ENCODE measurements at regions not wholly inside any gene's neighbourhood (a gene's known extent, or its start where the extent isn't known, plus 50 kb on each side); places are given as distances from the start of the nearest gene placed in this dataset.
A peak's percentile ranks its signal among the peaks of the same experiment; 100 is the strongest.

DNA sequence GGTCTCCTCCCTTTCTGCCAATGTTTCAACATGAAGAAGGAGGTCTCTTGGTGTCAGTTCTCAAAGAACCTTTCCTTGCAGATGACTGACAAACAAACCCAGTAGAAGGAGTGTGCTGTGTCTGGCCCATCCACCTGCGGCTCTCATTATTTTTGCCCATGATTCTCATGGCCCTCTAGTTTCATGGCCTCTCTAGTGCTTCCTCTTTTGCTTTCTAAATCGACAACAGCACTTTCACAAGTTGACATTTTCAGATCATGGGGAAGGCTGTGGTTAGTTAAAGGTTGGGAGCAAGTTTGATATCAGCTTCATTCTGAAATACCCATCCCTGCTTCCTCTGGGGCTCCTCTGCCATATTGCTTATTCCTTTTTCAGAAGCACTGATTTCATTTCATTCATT is 805.2 kb downstream of the SLC4A3 start:
- H3K4me3 ChIP-seq (ENCODE audit: low read depth, low read length), result no peak overlapping the region
- CTCF ChIA-PET, result no interaction called here
- H3K27me3 ChIP-seq (ENCODE audit: control insufficient read depth, insufficient read depth, low read length), result no peaks in the 10 kb centered on the region
- POLR2A ChIA-PET, result no interaction called here
- no peaks in the 10 kb centered on the region for H3K36me3 ChIP-seq (ENCODE audit: control insufficient read depth, insufficient read depth, low read length)
- TF ChIP-seq, protein P1, sequence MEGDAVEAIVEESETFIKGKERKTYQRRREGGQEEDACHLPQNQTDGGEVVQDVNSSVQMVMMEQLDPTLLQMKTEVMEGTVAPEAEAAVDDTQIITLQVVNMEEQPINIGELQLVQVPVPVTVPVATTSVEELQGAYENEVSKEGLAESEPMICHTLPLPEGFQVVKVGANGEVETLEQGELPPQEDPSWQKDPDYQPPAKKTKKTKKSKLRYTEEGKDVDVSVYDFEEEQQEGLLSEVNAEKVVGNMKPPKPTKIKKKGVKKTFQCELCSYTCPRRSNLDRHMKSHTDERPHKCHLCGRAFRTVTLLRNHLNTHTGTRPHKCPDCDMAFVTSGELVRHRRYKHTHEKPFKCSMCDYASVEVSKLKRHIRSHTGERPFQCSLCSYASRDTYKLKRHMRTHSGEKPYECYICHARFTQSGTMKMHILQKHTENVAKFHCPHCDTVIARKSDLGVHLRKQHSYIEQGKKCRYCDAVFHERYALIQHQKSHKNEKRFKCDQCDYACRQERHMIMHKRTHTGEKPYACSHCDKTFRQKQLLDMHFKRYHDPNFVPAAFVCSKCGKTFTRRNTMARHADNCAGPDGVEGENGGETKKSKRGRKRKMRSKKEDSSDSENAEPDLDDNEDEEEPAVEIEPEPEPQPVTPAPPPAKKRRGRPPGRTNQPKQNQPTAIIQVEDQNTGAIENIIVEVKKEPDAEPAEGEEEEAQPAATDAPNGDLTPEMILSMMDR (IDR thresholded peaks at IDR 0.05; ENCODE audit: insufficient read depth, low read depth, low read length), result no peak
- no peak for DNase-seq (ENCODE audit: low read depth)

DNA sequence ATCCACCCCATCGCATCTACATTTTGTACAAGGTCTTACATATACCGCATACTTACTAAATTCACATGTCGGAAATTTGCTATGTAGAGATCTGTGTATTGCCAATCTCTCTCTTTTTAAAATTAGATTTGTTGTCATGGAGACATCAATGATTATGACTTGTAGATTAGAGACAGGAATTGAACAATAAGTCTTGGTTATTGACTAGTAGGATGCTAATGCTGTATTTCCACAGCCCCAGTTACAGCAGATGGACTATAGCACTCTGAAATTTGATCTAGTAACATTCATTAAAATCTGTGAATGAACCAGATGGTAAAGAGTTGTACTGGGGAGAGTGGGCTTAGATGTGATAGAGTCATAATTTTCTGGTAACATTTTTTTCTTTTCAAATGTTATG is 805.7 kb downstream of the SLC4A3 start:
- CTCF ChIA-PET, result no interaction called here
- no peak overlapping the region for H3K4me3 ChIP-seq (ENCODE audit: low read depth, low read length)
- TF ChIP-seq, protein P1 (IDR thresholded peaks at IDR 0.05; ENCODE audit: insufficient read depth, low read depth, low read length), result no peak

DNA sequence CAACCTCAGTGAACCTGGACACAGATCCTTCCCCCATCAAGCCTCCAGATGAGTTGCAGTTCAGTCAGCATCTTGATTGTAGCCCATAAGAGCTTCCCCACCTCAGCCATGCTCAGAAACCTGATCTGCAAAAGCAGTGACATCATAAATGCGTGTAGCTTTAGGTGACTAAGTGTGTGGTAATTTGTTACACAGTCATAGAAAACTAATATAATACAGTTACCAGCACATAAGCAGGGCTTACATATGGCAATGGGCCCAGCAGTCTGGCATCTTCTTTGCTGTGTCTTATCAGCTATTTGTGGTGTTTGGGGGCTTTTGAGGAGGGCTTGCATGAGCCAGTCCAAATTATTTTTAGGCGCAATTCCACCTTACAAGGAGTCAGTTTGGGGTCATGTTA is 807.0 kb downstream of the SLC4A3 start:
- Histone ChIP-seq H3K27me3 (ENCODE audit: control insufficient read depth, insufficient read depth, low read length) (no peaks in the 10 kb centered on the region), H3K4me3 (ENCODE audit: low read depth, low read length) (no peak overlapping the region), H3K36me3 (ENCODE audit: control insufficient read depth, insufficient read depth, low read length) (no peaks in the 10 kb centered on the region)
- ChIA-PET POLR2A (no interaction called here), CTCF (interaction anchor here (0.6 kb wide), 1 partner anchor 523 kb away, joined by 3 read pairs; no protein-coding TSS in a partner anchor)
- DNase-seq (ENCODE audit: low read depth), result peak; percentile 35
- TF ChIP-seq, protein P1 (IDR thresholded peaks at IDR 0.05; ENCODE audit: insufficient read depth, low read depth, low read length), result no peak

More for the DNA sequence above, 805.7 kb downstream of the SLC4A3 start:
- DNase-seq (ENCODE audit: low read depth), result no peak
- H3K27me3 ChIP-seq (ENCODE audit: control insufficient read depth, insufficient read depth, low read length), result no peaks in the 10 kb centered on the region
- POLR2A ChIA-PET, result no interaction called here
- no peaks in the 10 kb centered on the region for H3K36me3 ChIP-seq (ENCODE audit: control insufficient read depth, insufficient read depth, low read length)

DNA sequence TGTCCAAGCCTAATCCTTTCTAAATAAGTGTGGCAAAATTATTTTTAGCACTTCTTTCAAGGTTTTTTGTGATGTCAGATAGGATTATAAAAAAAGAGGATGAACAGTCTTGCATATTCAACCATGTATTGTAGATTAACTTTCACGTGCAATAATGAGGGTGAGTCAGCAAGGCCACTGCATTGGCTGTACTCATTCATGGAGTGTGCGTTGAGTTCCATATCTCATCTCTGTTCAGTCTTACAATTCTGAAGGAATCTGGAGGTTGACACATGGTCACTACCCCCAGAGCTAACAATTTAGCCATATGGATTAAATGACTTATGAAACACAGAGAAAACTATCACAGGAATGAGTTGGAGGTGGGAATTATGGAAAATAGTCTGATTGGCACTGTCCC is 810.5 kb downstream of the SLC4A3 start:
- Histone ChIP-seq H3K36me3 (ENCODE audit: control insufficient read depth, insufficient read depth, low read length) (no peaks in the 10 kb centered on the region), H3K4me3 (ENCODE audit: low read depth, low read length) (no peak overlapping the region), H3K27me3 (ENCODE audit: control insufficient read depth, insufficient read depth, low read length) (no peaks in the 10 kb centered on the region)
- TF ChIP-seq, protein P1 (IDR thresholded peaks at IDR 0.05; ENCODE audit: insufficient read depth, low read depth, low read length), result no peak
- ChIA-PET POLR2A (no interaction called here), CTCF (no interaction called here)
- DNase-seq (ENCODE audit: low read depth), result no peak

DNA sequence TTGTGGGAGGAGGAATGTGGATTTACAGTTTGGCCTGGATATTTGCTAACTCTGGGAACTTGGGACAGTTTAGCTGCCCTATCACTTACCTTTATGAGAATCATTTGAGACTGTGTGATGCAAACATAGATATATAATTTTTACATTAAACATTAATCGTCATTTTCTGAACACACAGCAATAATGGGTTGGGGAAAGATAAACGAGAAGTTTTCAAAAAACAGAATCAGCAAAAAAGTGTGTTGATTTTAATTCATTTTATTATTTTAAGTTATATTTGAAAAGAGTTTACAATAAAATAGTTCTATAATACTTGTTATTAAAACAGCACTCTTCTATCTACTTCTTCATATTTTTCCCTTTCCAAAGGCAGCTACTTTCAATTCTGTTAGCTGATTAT is 813.3 kb downstream of the SLC4A3 start:
- H3K27me3 ChIP-seq (ENCODE audit: control insufficient read depth, insufficient read depth, low read length), result no peaks in the 10 kb centered on the region
- CTCF ChIA-PET, result interaction anchor here (1.1 kb wide), 1 partner anchor 13 kb away, joined by 4 read pairs; no protein-coding TSS in a partner anchor
- H3K36me3 ChIP-seq (ENCODE audit: control insufficient read depth, insufficient read depth, low read length), result no peaks in the 10 kb centered on the region
- TF ChIP-seq, protein P1 (IDR thresholded peaks at IDR 0.05; ENCODE audit: insufficient read depth, low read depth, low read length), result no peak
- POLR2A ChIA-PET, result interaction anchor here (0.7 kb wide), 1 partner anchor 12 kb away, joined by 5 read pairs; no protein-coding TSS in a partner anchor
- H3K4me3 ChIP-seq (ENCODE audit: low read depth, low read length), result no peak overlapping the region
- no peak for DNase-seq (ENCODE audit: low read depth)
